ENCODE measurements at regions not wholly inside any gene's neighbourhood (a gene's known extent, or its start where the extent isn't known, plus 50 kb on each side); places are given as distances from the start of the nearest gene placed in this dataset.

- TF ChIP-seq CHD7 (IDR thresholded peaks at IDR 0.05; ENCODE audit: low read depth, low read length) (no peak), ZNF589 (CRISPR knock-in tag; IDR thresholded peaks at IDR 0.05; ENCODE audit: low read depth) (no peak), LCOR (CRISPR knock-in tag; IDR thresholded peaks at IDR 0.05) (no peak), HDAC3 (IDR thresholded peaks at IDR 0.05; ENCODE audit: borderline replicate concordance, partially characterized antibody) (no peak), JUND (IDR thresholded peaks at IDR 0.05; ENCODE audit: borderline replicate concordance, low read depth, low read length) (peak; percentile 77), JUND (tag; IDR thresholded peaks at IDR 0.05; ENCODE audit: borderline replicate concordance, low read depth, low read length) (peak; percentile 49; the same call in 2 of the 3 replicates), SIN3B (IDR thresholded peaks at IDR 0.05; ENCODE audit: low read depth) (no peak), ASH1L (IDR thresholded peaks at IDR 0.05; ENCODE audit: borderline replicate concordance, low read depth, partially characterized antibody) (no peak), ZNF518B (CRISPR knock-in tag; IDR thresholded peaks at IDR 0.05) (no peak), TAF7 (tag; IDR thresholded peaks at IDR 0.05) (no peak), TCF3 (CRISPR knock-in tag; IDR thresholded peaks at IDR 0.05) (peak; percentile 14; the same call in 1 of the 2 replicates), NELFE (IDR thresholded peaks at IDR 0.05; ENCODE audit: insufficient read depth, insufficient read length) (no peak)
Observed at GRCh38 chr10:28986117-28986792, 302.6 kb upstream of the LYZL1 start (continued).
